HG02943 (cell line): ENCODE measurements at regions not wholly inside any gene's neighbourhood (a gene's known extent, or its start where the extent isn't known, plus 50 kb on each side); places are given as distances from the start of the nearest gene placed in this dataset.

Experiments
- ATAC-seq: cut with Tn5 transposase; IDR thresholded peaks from one replicate; pipeline ENCODE4 v1.9.1; 2021; ENCODE audit warnings: mild to moderate bottlenecking, low read depth, moderate library complexity; ENCODE audit not compliant: unreplicated experiment

- ATAC-seq: no peak
These were observed 273.4 kb downstream of the BRD1 start for GRCh38 chr22:49554296-49554625.

- ATAC-seq: no peak
These were observed 274.0 kb downstream of the BRD1 start for GRCh38 chr22:49553518-49554295.

- ATAC-seq: no peak
These were observed 274.6 kb downstream of the BRD1 start for GRCh38 chr22:49553076-49553475.

DNA sequence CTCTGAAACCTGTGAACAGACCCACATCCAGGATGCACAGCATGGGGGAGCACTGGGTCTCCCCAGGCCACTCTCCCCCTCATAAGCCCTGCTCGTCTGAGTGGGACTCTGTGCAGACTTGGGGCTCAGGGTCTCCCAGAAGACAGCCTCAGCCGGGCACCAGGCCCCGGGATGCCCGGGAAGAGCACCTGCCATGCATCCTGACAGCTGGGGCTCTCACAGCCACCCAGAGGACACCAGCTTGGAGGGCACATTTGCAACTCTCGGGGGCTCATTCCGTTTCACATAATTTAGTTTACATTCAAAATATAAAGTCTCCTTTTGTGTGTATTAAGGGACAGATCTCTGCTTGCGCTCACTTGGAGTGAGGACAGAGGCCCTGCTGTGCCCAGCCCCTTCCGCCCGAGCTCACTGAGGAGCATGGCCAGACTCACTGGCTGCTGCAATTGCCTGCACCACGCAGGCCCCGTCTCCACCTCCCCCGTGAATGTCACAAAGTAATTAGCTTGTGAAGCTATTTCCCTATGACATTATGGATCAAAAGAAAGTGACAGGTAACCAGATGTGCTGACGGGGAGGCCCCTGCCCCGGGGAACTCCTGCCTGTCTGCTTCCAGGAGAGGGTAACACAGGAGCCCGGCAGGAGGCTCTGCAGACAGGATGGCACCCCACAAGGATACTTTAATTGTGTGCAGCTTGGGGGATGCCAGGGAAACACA, 275.6 kb downstream of the BRD1 start:
- no peak for ATAC-seq

- ATAC-seq: no peak
These were observed 276.2 kb downstream of the BRD1 start for GRCh38 chr22:49551446-49551845.

GRCh38 chr22:49550766-49551362, 276.8 kb downstream of the BRD1 start:
- no peak for ATAC-seq

- no peak for ATAC-seq
These were observed 277.6 kb downstream of the BRD1 start for GRCh38 chr22:49550141-49550430.

GRCh38 chr22:49549256-49550140, 278.2 kb downstream of the BRD1 start:
- ATAC-seq: no peak

GRCh38 chr22:49548356-49549202, 279.1 kb downstream of the BRD1 start:
- no peak for ATAC-seq

DNA sequence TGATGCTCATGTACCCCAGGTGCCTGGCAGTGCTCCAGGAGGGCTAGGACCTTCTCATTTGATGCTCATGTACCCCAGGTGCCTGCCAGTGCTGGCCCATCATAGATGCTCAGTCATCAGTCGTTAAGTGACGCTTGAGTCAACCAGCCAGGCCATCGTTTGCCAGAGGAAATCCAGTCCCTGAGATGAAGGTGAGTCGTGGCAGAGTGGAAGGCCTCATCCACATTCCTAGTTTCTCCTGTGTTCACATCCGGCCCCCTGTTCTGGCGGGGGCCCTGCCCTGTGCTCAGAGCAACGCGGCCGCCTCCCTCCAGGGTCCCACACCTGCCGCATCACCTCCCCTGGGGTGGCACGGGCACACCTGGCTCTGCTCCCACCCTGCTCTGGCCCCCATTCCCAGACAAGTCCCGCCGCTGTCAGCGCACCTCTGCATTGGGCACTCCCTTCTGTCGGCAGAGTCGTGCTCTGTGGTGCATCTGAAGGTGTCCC, 279.9 kb downstream of the BRD1 start:
- no peak for ATAC-seq

GRCh38 chr22:49546811-49547585, 280.7 kb downstream of the BRD1 start:
- no peak for ATAC-seq

GRCh38 chr22:49545606-49546005, 282.1 kb downstream of the BRD1 start:
- ATAC-seq: no peak

DNA sequence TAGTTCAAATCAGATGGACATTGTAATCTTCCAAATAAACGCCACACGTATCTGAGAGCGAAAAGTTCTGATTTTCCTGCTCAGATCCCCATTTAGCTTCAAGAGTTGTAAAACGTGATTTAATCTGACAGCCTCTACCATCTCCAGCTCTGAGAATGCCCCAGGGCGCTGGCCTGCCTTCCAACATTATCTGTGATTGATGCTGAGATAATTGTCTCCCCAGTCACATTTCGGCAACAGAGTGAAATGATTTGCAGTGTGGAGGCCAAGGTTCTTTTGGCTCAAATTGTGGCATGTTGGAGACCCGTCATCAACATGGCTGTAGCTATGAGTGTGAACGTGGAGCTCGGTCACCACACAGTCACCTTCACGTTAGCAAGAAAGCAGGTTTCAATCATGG, 283.4 kb downstream of the BRD1 start:
- no peak for ATAC-seq

GRCh38 chr22:49543876-49544275, 283.8 kb downstream of the BRD1 start:
- ATAC-seq: no peak

DNA sequence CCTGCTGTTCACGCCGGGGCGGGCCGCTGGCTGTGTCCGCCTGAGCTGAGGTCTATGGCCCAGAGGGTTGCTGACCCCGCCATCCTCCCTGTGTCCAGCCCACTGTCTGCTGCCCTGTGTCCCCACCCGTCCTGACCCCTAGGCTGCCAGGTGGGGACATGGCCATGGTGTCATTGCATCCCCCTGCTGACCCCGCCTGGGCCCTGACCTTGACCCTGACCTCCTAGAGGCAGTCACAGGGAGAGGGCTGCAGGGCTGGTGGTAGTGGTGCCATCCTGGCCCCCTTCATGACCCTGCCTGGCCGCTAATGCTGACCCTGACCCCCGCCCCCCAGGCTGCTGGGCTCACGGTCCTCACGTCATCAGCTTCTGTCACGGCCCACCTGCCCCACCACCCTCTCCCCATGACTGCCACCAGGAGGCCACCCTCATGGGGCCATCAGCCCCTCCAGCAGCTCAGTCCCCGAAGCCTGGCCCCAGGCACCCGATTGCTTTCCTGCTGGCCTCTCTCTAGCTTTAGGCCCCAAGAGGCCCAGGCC, 285.9 kb downstream of the BRD1 start:
- ATAC-seq: no peak

GRCh38 chr22:49540913-49541692, 286.6 kb downstream of the BRD1 start:
- ATAC-seq: no peak

GRCh38 chr22:49540084-49540912, 287.4 kb downstream of the BRD1 start:
- ATAC-seq: no peak
